Activated CD4-positive, alpha-beta T cell treated with anti-CD3 and anti-CD28 coated beads for 24 hours (primary cell): ENCODE measurements at regions not wholly inside any gene's neighbourhood (a gene's known extent, or its start where the extent isn't known, plus 50 kb on each side); places are given as distances from the start of the nearest gene placed in this dataset.

Experiments
- DNase-seq, 2 donors: peaks; one replicate each; pipeline ENCODE4 v3.0.0-alpha.2; 2020; ENCODE audit warnings: low read depth in 2 of 2

DNA sequence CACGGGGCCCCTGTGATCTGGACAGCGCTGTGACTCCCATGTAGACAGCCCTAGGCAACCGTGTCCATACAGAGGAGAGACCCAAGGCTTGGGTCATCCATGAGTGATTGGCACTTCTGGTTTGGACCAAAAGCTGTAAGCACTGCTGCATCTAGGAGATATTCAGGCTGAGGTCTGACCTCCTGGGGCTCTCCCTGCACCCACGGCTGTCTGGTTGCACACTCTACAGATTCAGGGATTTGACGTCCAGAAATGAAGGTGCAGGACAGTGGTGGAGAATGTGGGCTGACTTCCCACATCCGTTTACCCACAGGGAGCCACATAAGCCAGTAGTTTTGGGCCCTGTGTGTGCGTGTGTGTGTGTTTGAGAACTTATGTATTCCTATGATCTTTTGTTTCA lies 76.2 kb upstream of the ARHGEF7 start:
- DNase-seq, result no peak

- no peak for DNase-seq
Measured at GRCh38 chr13:111037927-111038326, 77.2 kb upstream of the ARHGEF7 start.

DNA sequence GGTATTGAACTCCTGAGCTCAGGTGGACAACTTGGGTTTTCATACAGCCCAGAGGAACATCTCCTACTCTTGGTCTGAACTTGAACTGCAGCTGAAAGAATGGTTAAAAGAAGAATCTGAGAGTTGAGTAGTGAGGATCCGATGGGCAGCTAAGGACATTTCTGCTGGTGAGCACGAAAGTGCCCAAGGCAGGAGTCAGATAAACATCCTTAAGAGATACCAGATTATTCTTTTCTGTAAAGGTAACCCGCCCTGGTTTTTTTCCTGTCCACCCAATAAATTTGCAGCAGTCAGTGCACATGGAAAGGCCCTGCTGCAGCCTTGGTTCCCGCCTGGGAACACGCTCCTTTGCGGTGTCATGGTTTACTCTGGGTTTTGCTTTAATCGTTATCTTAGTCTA lies 78.4 kb upstream of the ARHGEF7 start:
- DNase-seq, result no peak

GRCh38 chr13:111035861-111036260 lies 79.2 kb upstream of the ARHGEF7 start:
- no peak for DNase-seq

GRCh38 chr13:111034811-111035210 lies 80.3 kb upstream of the ARHGEF7 start:
- no peak for DNase-seq

DNA sequence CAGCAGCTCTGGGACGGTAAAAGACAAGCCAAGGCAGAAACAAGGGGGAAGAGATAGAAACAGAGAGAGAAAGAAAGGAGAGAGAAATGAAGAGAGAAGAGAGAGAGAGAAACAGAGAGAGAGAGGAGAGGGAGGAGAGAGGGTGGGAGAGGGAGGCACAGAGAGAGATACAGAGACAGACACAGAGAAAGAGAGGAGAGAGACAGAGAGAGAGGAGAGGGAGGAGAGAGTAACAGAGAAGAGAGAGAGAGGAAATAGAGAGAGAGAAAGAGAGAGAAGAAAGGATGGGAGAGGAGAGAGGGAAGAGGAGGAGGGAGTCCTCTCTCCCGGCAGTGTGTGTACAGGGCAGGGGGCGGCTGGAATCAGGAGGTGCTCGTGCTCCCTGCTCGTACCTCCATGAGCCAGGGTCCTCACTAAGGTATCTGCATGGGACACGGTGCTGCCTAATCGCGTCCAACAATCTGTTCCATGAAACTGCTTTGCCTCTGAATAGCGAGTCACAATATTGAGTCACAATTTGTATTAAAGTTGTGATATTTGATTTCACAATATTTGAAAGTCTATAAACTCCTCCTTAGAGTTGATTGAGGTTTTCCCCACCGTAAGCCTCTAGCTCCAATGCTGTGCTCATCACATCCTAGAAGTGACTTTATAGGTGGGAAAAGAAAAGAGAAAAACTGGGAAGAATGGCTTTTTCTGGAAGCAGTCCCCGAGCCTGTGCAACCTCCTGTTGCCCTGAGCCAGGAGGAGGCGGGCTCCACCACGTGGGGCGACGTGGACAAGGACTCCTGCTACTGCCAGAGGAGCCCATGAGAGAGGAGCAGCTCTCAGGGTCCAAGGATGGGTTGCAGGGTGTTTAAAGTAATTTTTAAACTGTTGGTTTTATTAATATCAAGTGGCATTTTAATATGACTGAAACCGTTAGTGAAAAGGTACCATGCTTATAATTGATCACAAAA lies 81.7 kb upstream of the ARHGEF7 start:
- DNase-seq, result no peak

- DNase-seq, result no peak
Measured at GRCh38 chr13:111031531-111031961, 83.6 kb upstream of the ARHGEF7 start.

GRCh38 chr13:111029957-111030609 lies 85.0 kb upstream of the ARHGEF7 start:
- no peak for DNase-seq

- no peak for DNase-seq
Measured at GRCh38 chr13:111027458-111028439, 87.4 kb upstream of the ARHGEF7 start.

DNA sequence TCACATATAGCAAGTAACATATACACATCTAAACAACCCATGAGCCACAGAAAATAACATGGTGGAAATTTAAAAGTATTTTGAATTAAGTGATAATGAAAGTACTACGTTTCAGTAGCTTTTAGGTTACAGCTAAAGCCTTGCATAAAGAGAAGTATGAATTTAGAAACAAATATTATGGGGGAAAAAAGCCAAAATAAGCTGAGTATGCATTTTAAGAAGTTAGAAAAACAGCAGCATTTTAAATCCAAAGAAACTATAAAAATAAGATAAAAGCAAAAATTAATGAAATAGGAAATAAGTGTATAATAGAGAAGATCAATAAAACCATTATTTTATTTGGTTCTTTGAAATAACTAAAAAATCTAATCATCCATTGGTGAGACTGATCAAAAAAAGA lies 89.8 kb upstream of the ARHGEF7 start:
- no peak for DNase-seq

DNA sequence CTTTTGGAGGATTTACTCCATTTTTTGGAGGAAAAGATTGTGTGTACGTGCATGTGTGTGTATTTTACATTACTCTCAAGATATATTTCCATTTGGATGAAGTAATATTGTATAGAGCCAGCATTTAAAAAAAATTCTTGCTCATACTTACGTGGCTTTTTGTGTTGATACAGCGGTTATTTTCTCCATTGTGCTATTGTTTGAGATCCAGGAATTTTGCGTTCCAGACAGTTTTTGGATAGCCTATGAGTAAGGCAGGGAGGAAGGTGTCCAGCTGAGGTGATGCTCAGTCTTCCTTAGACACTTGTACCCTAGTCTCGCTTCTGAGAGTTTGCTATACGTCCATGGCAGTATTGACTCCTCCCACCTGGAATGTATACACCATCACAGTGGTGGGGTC lies 92.2 kb upstream of the ARHGEF7 start:
- no peak for DNase-seq

- no peak for DNase-seq
Measured at GRCh38 chr13:111022241-111022640, 92.9 kb upstream of the ARHGEF7 start.

DNA sequence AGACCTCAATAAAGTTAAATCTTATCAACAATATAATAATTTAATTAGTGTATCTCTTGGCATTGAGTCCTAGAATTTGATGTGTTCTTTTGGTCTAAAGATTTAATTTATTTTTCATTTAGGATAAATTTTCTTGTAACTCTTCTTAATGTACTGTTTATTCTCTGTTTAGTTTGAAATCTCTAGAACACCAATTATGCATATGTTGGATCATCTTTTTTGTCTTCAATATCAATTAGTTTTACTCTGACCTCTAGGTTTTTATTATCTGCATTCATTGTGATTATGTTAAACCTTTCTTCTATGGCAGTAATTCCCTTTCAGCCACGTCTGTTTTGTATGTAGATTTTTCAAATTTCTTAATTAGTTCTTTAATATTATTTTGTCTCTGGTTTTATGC lies 93.8 kb upstream of the ARHGEF7 start:
- no peak for DNase-seq

DNA sequence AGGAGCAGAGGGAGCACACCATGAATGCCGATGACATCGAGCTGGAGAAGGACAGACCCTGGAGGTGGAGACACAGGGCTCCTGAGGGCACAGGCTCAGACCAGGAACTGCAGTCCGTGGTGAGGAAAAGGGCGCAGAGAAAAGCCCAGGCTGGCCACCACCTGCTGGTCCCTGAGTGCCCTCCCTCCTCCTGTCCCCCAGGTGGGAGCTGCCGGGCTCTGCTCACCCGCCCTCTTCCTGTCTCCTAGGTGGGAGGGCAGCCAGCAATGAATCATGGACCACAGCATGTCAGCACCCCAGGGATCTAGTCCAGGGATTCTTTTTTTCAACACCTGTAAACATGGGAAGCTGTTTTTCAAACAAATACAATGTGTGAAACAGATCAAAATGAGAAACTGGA lies 94.6 kb upstream of the ARHGEF7 start:
- no peak for DNase-seq

GRCh38 chr13:111020021-111020420 lies 95.1 kb upstream of the ARHGEF7 start:
- no peak for DNase-seq

DNA sequence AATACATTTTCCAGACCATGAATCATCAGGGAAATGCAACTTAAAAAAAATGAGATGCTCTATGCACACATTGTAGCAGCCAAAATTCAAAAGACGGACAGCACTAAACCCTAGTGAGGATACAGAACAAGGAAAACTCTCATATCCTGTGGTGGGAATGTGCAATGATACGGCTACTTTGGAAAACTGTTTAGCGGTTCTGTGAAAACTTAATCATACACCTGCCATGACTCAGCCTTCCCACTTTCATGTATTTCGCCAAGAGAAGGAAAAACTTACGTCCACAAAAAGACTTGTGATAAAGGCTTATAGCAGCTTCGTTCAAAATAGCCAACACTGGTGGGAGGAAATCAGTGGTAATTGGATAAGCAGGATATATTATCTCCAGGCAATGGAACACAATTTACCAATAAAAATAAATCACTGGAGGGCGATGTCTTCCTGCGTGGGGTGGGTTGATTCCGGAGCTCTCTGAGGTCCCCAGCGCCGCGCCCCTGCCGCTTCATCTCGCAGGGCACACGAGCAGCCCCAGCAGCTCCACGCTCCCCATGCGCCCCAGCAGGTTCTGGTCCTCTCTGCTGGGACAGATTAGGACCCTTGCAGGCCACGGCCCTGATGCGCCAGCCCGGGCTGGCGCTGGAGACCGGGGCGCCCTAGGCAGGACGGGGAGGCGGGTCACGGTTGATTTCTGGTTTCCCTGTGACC lies 97.2 kb upstream of the ARHGEF7 start:
- DNase-seq, result no peak

GRCh38 chr13:111013196-111013595 lies 98.3 kb upstream of the ANKRD10 start:
- DNase-seq, result no peak

- DNase-seq, result no peak
Measured at GRCh38 chr13:111011899-111012298, 97.0 kb upstream of the ANKRD10 start.

DNA sequence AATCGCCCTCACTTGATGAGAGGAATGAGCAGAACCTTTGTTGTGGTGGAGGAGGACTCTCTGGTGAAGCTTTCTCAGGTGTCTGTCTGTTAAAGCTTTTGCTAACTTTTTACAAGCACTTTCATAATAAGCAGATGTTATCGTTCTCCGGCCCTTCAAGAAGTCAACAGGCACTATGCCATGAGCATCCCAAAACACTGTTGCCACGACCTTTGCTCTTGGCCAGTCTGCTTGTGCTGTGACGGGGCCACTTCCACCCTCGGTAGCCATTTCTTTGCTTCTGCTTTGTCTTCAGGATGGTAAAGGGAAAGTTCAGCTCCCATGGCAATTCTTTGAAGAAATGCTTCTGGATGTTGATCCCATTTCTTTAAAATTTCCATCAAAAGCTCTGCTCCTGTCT lies 93.5 kb upstream of the ANKRD10 start:
- no peak for DNase-seq

- DNase-seq, result no peak
Measured at GRCh38 chr13:111007209-111007608, 92.3 kb upstream of the ANKRD10 start.

- no peak for DNase-seq
Measured at GRCh38 chr13:111006506-111007031, 91.7 kb upstream of the ANKRD10 start.
